ENCODE measurements at regions not wholly inside any gene's neighbourhood (a gene's known extent, or its start where the extent isn't known, plus 50 kb on each side); places are given as distances from the start of the nearest gene placed in this dataset.

DNA sequence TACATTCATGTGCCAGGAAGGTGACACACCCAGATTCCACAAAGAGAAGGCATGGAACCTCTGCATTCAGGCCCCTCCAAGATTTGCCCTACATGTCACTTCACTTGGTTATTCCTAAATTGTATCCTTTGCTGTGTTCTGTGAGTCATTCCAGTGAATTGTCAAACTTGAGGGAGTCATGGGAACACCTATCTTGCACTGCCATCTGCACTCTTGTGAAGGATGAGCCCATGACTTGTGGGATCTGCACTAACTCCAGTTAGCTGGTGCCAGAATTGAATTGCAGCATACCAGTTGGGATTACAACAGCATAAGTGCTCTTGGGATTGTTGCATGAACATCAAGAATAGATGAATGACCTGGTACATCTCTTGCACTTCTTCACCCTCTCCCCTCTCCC, 1288.0 kb upstream of the ZEB2 start:
- Mint-ChIP-seq H3K27me3 (no peaks in the 10 kb centered on the region), H3K4me3 (ENCODE audit: low read depth) (no peak overlapping the region), H3K27ac (no peak overlapping the region), H3K9me3 (ENCODE audit: low read depth) (no peaks in the 10 kb centered on the region), H3K36me3 (ENCODE audit: insufficient read depth) (no peaks in the 10 kb centered on the region), H3K4me1 (ENCODE audit: low read depth) (peaks cover 13% of the 10 kb centered on the region)
- DNase-seq (ENCODE audit: low spot score, unreplicated experiment) = no peak
- TF ChIP-seq, protein P1, sequence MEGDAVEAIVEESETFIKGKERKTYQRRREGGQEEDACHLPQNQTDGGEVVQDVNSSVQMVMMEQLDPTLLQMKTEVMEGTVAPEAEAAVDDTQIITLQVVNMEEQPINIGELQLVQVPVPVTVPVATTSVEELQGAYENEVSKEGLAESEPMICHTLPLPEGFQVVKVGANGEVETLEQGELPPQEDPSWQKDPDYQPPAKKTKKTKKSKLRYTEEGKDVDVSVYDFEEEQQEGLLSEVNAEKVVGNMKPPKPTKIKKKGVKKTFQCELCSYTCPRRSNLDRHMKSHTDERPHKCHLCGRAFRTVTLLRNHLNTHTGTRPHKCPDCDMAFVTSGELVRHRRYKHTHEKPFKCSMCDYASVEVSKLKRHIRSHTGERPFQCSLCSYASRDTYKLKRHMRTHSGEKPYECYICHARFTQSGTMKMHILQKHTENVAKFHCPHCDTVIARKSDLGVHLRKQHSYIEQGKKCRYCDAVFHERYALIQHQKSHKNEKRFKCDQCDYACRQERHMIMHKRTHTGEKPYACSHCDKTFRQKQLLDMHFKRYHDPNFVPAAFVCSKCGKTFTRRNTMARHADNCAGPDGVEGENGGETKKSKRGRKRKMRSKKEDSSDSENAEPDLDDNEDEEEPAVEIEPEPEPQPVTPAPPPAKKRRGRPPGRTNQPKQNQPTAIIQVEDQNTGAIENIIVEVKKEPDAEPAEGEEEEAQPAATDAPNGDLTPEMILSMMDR (IDR thresholded peaks at IDR 0.05; ENCODE audit: unreplicated experiment) = no peak

DNA sequence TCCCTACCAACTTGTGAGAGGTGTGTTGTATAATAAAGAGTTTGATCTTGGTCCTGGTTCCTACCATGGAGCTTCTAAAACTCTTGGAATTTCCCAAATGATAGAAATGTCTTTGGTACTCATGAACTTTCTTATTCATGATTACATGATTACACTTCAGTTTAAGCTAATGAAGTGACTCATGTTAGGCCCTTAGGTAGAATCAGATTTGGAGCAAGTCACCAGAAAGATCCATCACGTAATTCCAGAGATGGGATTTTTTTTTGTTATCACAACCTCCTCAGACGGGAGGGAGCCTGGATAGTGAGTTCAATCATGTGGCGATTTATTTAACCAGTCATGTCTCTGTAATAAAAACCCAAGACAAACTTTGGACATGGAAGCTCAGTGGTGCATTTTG, 1287.6 kb upstream of the ZEB2 start:
- TF ChIP-seq, protein P1 (IDR thresholded peaks at IDR 0.05; ENCODE audit: unreplicated experiment) = no peak
- Mint-ChIP-seq H3K36me3 (ENCODE audit: insufficient read depth) (no peaks in the 10 kb centered on the region), H3K4me1 (ENCODE audit: low read depth) (peaks cover 13% of the 10 kb centered on the region), H3K27ac (no peak overlapping the region), H3K9me3 (ENCODE audit: low read depth) (no peaks in the 10 kb centered on the region), H3K27me3 (no peaks in the 10 kb centered on the region), H3K4me3 (ENCODE audit: low read depth) (no peak overlapping the region)
- no peak for DNase-seq (ENCODE audit: low spot score, unreplicated experiment)

DNA sequence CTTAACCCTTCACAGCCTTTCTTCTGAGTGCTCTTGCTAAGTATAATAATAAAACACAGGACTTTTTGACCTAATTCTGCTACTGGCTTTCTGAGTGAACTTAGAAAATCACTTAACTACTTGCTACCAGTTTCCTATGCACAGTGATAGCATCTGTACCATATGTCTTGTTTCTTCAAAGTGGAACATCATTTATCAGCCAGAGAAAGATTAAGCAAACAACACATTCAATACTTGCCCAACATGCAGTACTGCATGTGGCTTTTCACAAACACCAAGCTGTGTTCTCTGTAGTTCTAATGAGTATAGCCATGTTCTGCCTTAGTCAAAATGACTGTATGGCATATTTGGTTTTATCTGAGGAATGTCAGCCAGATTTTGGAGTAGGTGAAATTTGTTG, 1286.6 kb upstream of the ZEB2 start:
- Mint-ChIP-seq H3K4me1 (ENCODE audit: low read depth) (peaks cover 10% of the 10 kb centered on the region), H3K9me3 (ENCODE audit: low read depth) (no peaks in the 10 kb centered on the region), H3K27me3 (no peaks in the 10 kb centered on the region), H3K36me3 (ENCODE audit: insufficient read depth) (no peaks in the 10 kb centered on the region), H3K4me3 (ENCODE audit: low read depth) (no peak overlapping the region), H3K27ac (no peak overlapping the region)
- TF ChIP-seq, protein P1 (IDR thresholded peaks at IDR 0.05; ENCODE audit: unreplicated experiment) = no peak
- DNase-seq (ENCODE audit: low spot score, unreplicated experiment) = no peak

DNA sequence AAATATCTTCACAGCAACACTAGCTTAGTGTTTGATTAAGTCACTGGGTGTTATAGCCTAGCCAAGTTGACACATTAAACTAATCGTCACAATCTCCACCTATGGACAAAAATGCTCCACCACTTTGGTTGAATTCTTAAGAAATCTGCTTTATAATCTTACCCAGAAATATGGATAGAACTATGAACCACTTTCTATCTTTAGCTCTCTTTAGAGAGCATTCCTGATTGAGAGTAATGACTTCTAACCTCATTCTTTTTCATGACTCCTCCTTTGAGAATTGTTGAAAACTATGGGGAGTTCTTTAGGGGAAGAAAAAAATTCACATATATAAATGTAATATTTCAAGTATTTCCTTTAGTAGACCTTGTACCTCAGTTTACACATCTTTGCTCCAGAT, 1282.2 kb upstream of the ZEB2 start:
- peaks cover 3% of the 10 kb centered on the region for H3K9me3 Mint-ChIP-seq (ENCODE audit: low read depth)
- TF ChIP-seq, protein P1 (IDR thresholded peaks at IDR 0.05; ENCODE audit: unreplicated experiment) = no peak
- no peaks in the 10 kb centered on the region for H3K36me3 Mint-ChIP-seq (ENCODE audit: insufficient read depth)
- no peak for DNase-seq (ENCODE audit: low spot score, unreplicated experiment)
- no peaks in the 10 kb centered on the region for H3K27me3 Mint-ChIP-seq
- no peak overlapping the region for H3K4me3 Mint-ChIP-seq (ENCODE audit: low read depth)
- no peak overlapping the region for H3K27ac Mint-ChIP-seq
- H3K4me1 Mint-ChIP-seq (ENCODE audit: low read depth) = peaks cover 37% of the 10 kb centered on the region

DNA sequence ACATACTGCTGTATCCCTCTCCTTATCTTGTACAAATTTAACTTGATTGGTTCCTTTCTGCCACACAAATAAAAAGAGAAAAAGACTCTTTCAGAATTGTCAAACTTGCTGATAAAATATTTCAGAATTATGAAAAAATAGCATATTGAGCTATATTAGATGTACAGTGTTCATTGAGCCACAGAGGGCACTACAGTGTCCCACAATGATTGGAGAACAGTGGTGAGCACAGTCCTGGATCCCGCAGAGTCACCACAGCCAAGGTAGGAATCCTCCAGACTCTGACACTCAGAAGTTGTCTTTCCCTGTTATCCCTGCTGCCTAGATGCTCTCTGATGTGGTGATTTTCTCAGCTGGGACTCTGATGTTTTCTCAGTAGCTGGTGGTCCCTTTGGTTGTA, 1281.3 kb upstream of the ZEB2 start:
- no peaks in the 10 kb centered on the region for H3K36me3 Mint-ChIP-seq (ENCODE audit: insufficient read depth)
- no peak overlapping the region for H3K4me3 Mint-ChIP-seq (ENCODE audit: low read depth)
- no peaks in the 10 kb centered on the region for H3K27me3 Mint-ChIP-seq
- peaks cover 3% of the 10 kb centered on the region for H3K9me3 Mint-ChIP-seq (ENCODE audit: low read depth)
- TF ChIP-seq, protein P1 (IDR thresholded peaks at IDR 0.05; ENCODE audit: unreplicated experiment) = no peak
- no peak overlapping the region for H3K27ac Mint-ChIP-seq
- H3K4me1 Mint-ChIP-seq (ENCODE audit: low read depth) = peaks cover 31% of the 10 kb centered on the region
- DNase-seq (ENCODE audit: low spot score, unreplicated experiment) = no peak

All from progenitor cell of endocrine pancreas (in vitro differentiated cells).